ENCODE measurements at regions not wholly inside any gene's neighbourhood (a gene's known extent, or its start where the extent isn't known, plus 50 kb on each side); places are given as distances from the start of the nearest gene placed in this dataset.

- no peak for FAIRE-seq
- no peak overlapping the region for H3K4me2 ChIP-seq (ENCODE audit: control insufficient read depth, extremely low read depth, insufficient read depth, low read depth, low read length)
- no peak for DNase-seq (ENCODE audit: low read depth, low spot score)
- H3K79me2 ChIP-seq (ENCODE audit: control insufficient read depth, insufficient read depth, low read length), result no peaks in the 10 kb centered on the region
- H3K36me3 ChIP-seq (ENCODE audit: control insufficient read depth in 2 of 2, extremely low read depth in 1 of 2, insufficient read depth in 2 of 2, low read length in 2 of 2), result no peaks in the 10 kb centered on the region
- H3K4me3 ChIP-seq (ENCODE audit: control insufficient read depth in 2 of 3, extremely low read depth in 1 of 3, insufficient read depth in 2 of 3, low read depth in 1 of 3, low read length in 3 of 3), result no peak overlapping the region
- H3K9me1 ChIP-seq (ENCODE audit: control insufficient read depth, extremely low read depth, insufficient read depth, low read length), result no peaks in the 10 kb centered on the region
- no peaks in the 10 kb centered on the region for H3K27me3 ChIP-seq (ENCODE audit: control insufficient read depth, extremely low read depth, insufficient read depth, low read length)
- no peak overlapping the region for H3K9ac ChIP-seq (ENCODE audit: control insufficient read depth, extremely low read depth, insufficient read depth, low read length)
- dilution Hi-C loops (cut with MboI; ENCODE audit: extremely low pct_ligation_motif_present, low sequenced_read_pairs), result no loop called here
- no peaks in the 10 kb centered on the region for H3K4me1 ChIP-seq (ENCODE audit: control insufficient read depth, extremely low read depth, insufficient read depth, low read length)
- no peaks in the 10 kb centered on the region for H4K20me1 ChIP-seq (ENCODE audit: control insufficient read depth, extremely low read depth, insufficient read depth, low read length)
- no peaks in the 10 kb centered on the region for H3K9me3 ChIP-seq (ENCODE audit: control insufficient read depth, low read depth, low read length)
- no peak overlapping the region for H2AFZ ChIP-seq (ENCODE audit: control insufficient read depth, low read length)
- no peak for TF ChIP-seq CTCF (optimal IDR thresholded peaks at IDR 0.05 in 1 of 3, IDR thresholded peaks at IDR 0.05 in 1 of 3, conservative IDR thresholded peaks at IDR 0.05 in 1 of 3; ENCODE audit: extremely low read depth in 1 of 3, insufficient read depth in 2 of 3, low read length in 3 of 3)
- no peak for TF ChIP-seq EZH2 (IDR thresholded peaks at IDR 0.05; ENCODE audit: low read length)
- H3K27ac ChIP-seq (ENCODE audit: control insufficient read depth, insufficient read depth, low read length), result no peak overlapping the region
These were observed 678.3 kb downstream of the CBLN2 start for GRCh38 chr18:71865888-71866287.

DNA sequence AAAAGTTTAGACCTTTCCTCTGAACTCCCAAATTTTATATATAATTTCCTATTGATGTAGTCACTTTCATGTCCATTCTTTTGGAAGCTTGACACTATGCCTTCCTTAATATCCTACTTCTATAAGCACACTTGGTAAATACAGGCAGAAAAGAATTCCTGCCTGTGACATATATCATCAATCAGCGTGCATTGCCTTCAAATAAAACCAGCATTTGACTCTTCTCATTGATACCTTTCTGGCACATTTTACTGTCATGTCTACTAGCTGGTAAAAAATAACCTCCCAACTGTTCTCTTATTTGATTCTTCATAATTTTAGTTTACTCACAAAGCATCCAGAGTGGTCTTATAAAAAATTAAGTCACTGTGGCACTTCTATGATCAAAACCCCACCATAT lies 693.5 kb downstream of the CBLN2 start:
- dilution Hi-C loops (cut with MboI; ENCODE audit: extremely low pct_ligation_motif_present, low sequenced_read_pairs), result no loop called here
- Histone ChIP-seq H2AFZ (ENCODE audit: control insufficient read depth, low read length) (no peak overlapping the region), H3K79me2 (ENCODE audit: control insufficient read depth, insufficient read depth, low read length) (no peaks in the 10 kb centered on the region), H3K4me2 (ENCODE audit: control insufficient read depth, extremely low read depth, insufficient read depth, low read depth, low read length) (no peak overlapping the region), H3K36me3 (ENCODE audit: control insufficient read depth in 2 of 2, extremely low read depth in 1 of 2, insufficient read depth in 2 of 2, low read length in 2 of 2) (no peaks in the 10 kb centered on the region), H3K4me1 (ENCODE audit: control insufficient read depth, extremely low read depth, insufficient read depth, low read length) (no peaks in the 10 kb centered on the region), H3K27me3 (ENCODE audit: control insufficient read depth, extremely low read depth, insufficient read depth, low read length) (no peaks in the 10 kb centered on the region), H4K20me1 (ENCODE audit: control insufficient read depth, extremely low read depth, insufficient read depth, low read length) (no peaks in the 10 kb centered on the region), H3K4me3 (ENCODE audit: control insufficient read depth in 2 of 3, extremely low read depth in 1 of 3, insufficient read depth in 2 of 3, low read depth in 1 of 3, low read length in 3 of 3) (no peak overlapping the region), H3K9me3 (ENCODE audit: control insufficient read depth, low read depth, low read length) (peaks cover 5% of the 10 kb centered on the region), H3K9me1 (ENCODE audit: control insufficient read depth, extremely low read depth, insufficient read depth, low read length) (no peaks in the 10 kb centered on the region), H3K9ac (ENCODE audit: control insufficient read depth, extremely low read depth, insufficient read depth, low read length) (no peak overlapping the region), H3K27ac (ENCODE audit: control insufficient read depth, insufficient read depth, low read length) (no peak overlapping the region)
- FAIRE-seq (no peak), DNase-seq (ENCODE audit: low read depth, low spot score) (no peak)
- TF ChIP-seq EZH2 (IDR thresholded peaks at IDR 0.05; ENCODE audit: low read length), result no peak
- no peak for TF ChIP-seq CTCF (optimal IDR thresholded peaks at IDR 0.05 in 1 of 3, IDR thresholded peaks at IDR 0.05 in 1 of 3, conservative IDR thresholded peaks at IDR 0.05 in 1 of 3; ENCODE audit: extremely low read depth in 1 of 3, insufficient read depth in 2 of 3, low read length in 3 of 3)
